ENCODE measurements at regions not wholly inside any gene's neighbourhood (a gene's known extent, or its start where the extent isn't known, plus 50 kb on each side); places are given as distances from the start of the nearest gene placed in this dataset.

GRCh38 chr20:39983183-39983582 lies 705.9 kb downstream of the MAFB start:
- no peak for TF ChIP-seq CTCF (conservative IDR thresholded peaks at IDR 0.05)
- TF ChIP-seq EZH2 (IDR thresholded peaks at IDR 0.05; ENCODE audit: low read depth): no peak
